Upper lobe of left lung (tissue), 4 donors: ENCODE measurements at regions not wholly inside any gene's neighbourhood (a gene's known extent, or its start where the extent isn't known, plus 50 kb on each side); places are given as distances from the start of the nearest gene placed in this dataset.

Experiments
- CTCF ChIP-seq, 6 experiments: fragments of 450-650 bp in 4 of 6; fragments of 200-600 bp in 2 of 6; sonication (generic) in 2 of 6; IDR thresholded peaks; one replicate each; pipeline ENCODE4 v1.5.1; 2016 to 2019; ENCODE audit warnings: antibody characterized with exemption in 6 of 6
- POLR2A ChIP-seq, 4 donors: fragments of 450-650 bp; IDR thresholded peaks; one replicate each; pipeline ENCODE4 v1.5.1; 2016 to 2017; ENCODE audit warnings: antibody characterized with exemption in 4 of 4, mild to moderate bottlenecking in 2 of 4
- POLR2AphosphoS5 ChIP-seq, 2 donors: sonication (generic); formaldehyde crosslinking; IDR thresholded peaks; one replicate each; pipeline ENCODE4 v1.5.1; 2017; ENCODE audit warnings: antibody characterized with exemption in 2 of 2

GRCh38 chr6:15960740-15961634, 167.9 kb upstream of the MYLIP start:
- no peak for TF ChIP-seq CTCF (IDR thresholded peaks at IDR 0.05)
- no peak for TF ChIP-seq POLR2AphosphoS5 (IDR thresholded peaks at IDR 0.05)
- no peak for TF ChIP-seq POLR2A (IDR thresholded peaks at IDR 0.05)
